LoVo (cell line): ENCODE measurements at regions not wholly inside any gene's neighbourhood (a gene's known extent, or its start where the extent isn't known, plus 50 kb on each side); places are given as distances from the start of the nearest gene placed in this dataset.
"Not testable (repeated sequence)": the region's sequence is repeated elsewhere in the genome, so short reads cannot be mapped to it uniquely, and the experiment has no call there.

ENCODE experiments used
- DNase-seq: peaks from one replicate; pipeline ENCODE4 v3.0.0-alpha.2; 2016; ENCODE audit warnings: low spot score

DNA sequence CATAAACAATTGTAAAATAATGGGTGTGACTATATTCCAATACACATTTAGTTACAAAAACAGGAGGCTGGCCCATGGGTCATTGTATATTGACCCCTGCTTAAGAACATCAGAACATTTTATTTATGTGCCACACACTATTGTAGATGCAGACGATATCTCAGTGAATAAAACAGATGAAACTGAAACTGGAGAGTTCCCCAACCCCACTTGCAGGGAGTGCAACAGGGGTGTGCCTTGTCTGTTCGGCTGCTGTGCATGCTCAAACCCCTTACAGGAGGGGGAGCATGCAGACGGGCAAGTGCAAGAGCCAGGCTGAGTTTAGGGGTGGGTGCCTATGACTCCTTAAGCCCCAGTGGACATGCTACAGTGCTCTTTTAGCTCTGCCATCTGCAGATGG is 509.6 kb downstream of the IGSF11 start:
- DNase-seq = no peak

GRCh38 chr3:118526758-118527513 is 507.7 kb downstream of the IGSF11 start:
- DNase-seq = no peak

GRCh38 chr3:118527514-118528044 is 507.1 kb downstream of the IGSF11 start:
- no peak for DNase-seq

GRCh38 chr3:118529554-118529953 is 505.1 kb downstream of the IGSF11 start:
- DNase-seq = no peak

DNA sequence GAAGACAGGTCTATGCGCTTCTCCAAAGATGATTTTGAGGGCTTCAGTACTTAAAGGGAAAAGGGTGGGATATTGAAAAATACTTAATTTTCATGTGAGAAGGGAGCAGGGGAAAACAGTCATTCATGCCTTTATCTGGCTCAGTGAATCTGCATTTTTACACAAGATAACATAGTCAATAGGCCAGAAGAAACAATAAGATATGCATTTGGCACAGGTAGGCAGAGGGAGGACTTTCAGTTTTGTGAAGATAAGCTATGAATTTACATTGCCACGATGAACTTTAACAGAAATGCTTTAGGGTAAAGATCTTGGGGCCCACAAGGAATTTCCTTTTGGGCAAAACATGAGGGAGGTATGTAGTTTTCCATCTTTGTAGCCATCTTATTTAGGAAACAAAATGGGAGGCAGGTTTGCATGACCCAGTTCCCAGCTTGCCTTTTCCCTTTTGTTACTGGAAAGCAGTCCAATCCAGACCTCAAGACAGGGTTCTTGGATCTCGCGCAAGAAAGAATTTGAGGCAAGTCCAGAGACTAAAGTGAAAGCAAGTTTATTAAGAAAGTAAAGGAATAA is 504.2 kb downstream of the IGSF11 start:
- DNase-seq = no peak

GRCh38 chr3:118530927-118531356 is 503.7 kb downstream of the IGSF11 start:
- DNase-seq = not testable (repeated sequence)

- no peak for DNase-seq
Measured at GRCh38 chr3:118531816-118532215, 502.8 kb downstream of the IGSF11 start.

GRCh38 chr3:118533676-118534075 is 501.0 kb downstream of the IGSF11 start:
- no peak for DNase-seq

DNA sequence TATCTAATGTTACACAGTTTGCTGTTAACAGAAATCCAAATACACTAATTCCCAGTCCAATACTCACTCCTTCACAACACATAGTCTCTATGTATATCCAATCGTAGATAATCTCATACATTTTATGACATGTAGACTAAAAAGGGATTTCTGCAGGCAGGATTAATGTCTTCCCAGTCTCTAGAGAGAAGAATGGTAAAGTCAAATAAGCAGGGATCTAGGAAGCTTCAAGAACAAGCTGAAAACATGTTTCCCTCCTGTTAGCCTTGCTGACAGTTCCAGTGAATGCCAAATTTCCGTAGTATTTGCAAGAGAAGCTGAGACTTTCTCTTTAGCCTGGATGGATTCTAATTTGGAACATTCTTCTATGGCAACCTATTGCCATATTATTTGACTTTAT is 500.1 kb downstream of the IGSF11 start:
- DNase-seq = no peak

DNA sequence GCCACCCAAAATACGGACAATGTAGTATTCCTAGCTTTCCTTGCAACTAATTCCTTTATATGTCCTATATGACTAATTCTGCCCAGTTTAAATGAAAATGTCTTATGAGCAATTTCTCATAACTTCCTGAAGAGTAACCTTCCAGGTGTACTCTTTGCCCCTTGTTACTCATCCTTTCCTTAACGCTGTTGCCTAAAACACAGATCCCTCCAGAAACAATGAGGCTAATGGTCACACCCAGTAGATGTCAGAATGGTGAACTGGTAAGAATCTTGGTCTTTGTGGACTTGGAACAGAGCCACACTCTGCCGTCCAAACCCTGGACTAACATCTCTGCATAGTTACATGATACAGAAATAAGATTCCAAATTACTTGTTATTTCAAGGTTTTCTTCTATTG is 497.9 kb downstream of the IGSF11 start:
- DNase-seq = no peak

DNA sequence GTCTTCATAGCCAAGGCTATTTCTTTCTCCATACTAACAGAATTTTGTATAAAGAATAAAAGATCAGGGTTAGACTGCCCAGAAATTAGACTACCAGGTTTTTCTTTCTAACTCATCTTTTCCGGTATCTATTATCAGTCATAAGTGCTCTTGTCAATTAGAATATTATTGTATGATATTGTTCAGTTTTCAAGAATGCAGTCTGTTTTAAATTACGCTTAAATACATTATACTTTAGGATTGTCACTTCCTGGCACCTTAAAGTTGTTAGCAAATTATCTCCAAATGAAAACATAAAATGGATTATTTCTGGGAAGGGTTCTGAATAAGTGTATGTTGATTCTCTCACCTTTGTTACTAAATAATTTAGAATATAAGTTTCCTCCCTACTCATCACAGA is 497.2 kb downstream of the IGSF11 start:
- no peak for DNase-seq

- no peak for DNase-seq
Measured at GRCh38 chr3:118538187-118538586, 496.5 kb downstream of the IGSF11 start.

DNA sequence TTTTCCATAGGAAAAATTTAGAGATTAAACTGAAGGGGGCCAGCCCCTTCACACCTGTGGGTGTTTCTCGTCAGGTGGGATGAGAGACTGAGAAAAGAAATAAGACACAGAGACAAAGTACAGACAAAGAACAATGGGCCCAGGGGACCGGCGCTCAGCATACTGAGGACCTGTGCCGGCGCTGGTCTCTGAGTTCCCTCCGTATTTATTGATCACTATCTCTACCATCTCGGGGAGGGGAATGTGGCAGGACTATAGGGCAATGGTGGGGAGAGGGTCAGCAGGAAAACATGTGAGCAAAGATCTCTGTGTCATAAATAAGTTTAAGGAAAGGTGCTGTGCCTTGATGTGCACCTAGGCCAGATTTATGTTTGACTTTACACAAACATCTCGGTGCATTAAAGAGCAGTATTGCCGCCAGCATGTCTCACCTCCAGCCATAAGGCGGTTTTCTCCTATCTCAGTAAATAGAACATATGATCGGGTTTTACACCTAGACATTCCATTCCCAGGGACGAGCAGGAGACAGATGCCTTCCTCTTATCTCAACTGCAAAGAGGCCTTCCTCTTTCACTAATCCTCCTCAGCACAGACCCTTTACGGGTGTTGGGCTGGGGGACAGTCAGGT is 494.7 kb downstream of the IGSF11 start:
- DNase-seq = not testable (repeated sequence)

DNA sequence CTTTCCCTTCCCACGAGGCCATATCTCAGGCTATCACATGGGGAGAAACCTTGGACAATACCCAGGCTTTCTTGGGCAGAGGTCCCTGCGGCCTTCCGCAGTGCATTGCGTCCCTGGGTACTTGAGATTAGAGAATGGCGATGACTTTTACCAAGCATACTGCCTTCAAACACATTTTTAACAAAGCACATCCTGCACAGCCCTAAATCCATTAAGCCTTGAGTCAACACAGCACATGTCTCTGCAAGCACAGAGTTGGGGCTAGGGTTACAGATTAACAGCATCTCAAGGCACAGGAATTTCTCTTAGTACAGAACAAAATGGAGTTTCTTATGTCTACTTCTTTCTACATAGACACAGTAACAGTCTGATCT is 494.2 kb downstream of the IGSF11 start:
- not testable (repeated sequence) for DNase-seq

- no peak for DNase-seq
Measured at GRCh38 chr3:118540826-118541225, 493.8 kb downstream of the IGSF11 start.

- DNase-seq = no peak
Measured at GRCh38 chr3:118541796-118542195, 492.9 kb downstream of the IGSF11 start.

- no peak for DNase-seq
Measured at GRCh38 chr3:118543832-118544231, 490.8 kb downstream of the IGSF11 start.

DNA sequence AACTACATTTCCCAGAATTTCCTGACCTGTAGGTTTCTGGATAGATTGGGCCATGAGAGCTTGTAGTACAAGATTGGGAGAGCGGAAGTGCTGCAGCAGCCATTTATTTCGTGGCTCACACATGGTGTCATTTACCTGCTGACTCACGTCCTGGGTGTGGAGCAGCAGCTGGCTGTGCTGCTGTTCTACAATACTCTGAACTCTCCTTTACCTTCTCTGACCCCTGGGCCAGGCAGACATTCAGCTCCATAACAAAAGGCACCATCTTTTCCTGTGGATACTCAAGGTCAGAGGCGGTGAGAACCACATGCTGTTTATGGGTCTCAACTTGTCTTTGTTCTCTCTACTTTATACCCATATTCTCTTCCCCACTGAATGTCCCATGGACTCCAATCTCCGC is 490.2 kb downstream of the IGSF11 start:
- DNase-seq = no peak

- no peak for DNase-seq
Measured at GRCh38 chr3:118548434-118548833, 486.2 kb downstream of the IGSF11 start.

- no peak for DNase-seq
Measured at GRCh38 chr3:118550122-118550521, 484.5 kb downstream of the IGSF11 start.

DNA sequence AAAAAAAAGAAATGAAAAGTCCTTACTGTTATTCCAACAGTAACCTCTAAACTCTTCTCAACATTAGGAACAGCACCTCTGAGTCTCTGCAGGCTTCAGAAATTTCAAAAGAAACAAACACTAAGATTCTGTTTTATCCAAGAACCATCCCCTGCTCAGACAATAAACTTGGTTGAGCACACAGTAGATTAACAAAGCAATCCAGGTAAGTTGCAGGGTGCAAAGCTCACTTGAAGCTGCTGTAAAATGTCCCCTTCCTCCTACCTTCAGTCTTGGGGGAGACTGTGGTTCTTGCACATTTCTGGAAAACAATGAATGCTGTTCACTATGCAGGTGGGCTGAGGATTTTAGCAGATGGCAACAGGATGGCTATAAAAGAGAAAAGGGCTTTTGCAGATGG is 484.1 kb downstream of the IGSF11 start:
- DNase-seq = no peak

DNA sequence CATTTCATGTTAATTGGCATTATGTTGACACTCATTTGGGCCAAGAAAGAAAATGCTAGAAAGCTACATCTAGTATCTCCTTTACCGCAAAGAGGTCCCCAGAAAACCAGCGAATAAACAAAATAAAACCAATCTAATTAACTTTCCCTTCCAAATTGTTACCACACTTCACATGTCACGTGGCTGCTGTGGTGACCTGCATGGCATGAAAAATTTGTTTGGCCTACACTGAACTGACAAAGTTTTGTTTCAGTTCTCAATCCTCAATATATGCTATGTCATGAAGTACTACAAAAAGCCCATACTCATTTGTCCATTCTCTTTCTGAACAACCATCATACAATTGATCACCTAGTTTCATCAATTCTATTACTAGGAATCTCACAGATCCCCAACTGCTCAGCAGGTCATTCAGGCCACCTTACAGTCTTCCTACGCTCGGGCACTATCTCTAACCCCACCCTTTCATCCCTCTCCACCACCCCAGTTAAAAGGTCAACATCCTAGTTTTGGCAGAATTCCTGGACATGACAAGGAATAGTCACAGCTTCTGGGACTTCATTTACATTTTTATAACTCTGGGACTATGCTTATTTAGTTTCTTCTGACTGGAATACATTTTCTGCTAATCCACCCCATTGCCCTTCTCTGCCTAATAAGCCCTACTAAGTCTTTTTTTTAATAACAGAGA is 480.4 kb downstream of the IGSF11 start:
- DNase-seq = no peak

GRCh38 chr3:118556983-118557382 is 477.7 kb downstream of the IGSF11 start:
- no peak for DNase-seq
